H1 (cell line): ENCODE measurements at regions not wholly inside any gene's neighbourhood (a gene's known extent, or its start where the extent isn't known, plus 50 kb on each side); places are given as distances from the start of the nearest gene placed in this dataset.

Source experiments
- BACH1 ChIP-seq: IDR thresholded peaks from 2 replicates; pipeline ENCODE4 v1.6.1; 2012; ENCODE audit warnings: low read length, improper control_type of control experiment
- CHD7 ChIP-seq: fragments of 300-600 bp; sonication (generic); IDR thresholded peaks from 2 replicates; pipeline ENCODE4 v1.7.1; 2012; ENCODE audit warnings: low read length, moderate library complexity, mild to moderate bottlenecking, inconsistent platforms; ENCODE audit not compliant: insufficient replicate concordance
- JUN ChIP-seq: IDR thresholded peaks from 2 replicates; pipeline ENCODE4 v1.6.1; 2011; ENCODE audit warnings: low read depth, mild to moderate bottlenecking, improper control_type of control experiment, low read length
- MAFK ChIP-seq: IDR thresholded peaks from 2 replicates; pipeline ENCODE4 v1.6.1; 2012; ENCODE audit warnings: low read depth, mild to moderate bottlenecking, improper control_type of control experiment, low read length
- NRF1 ChIP-seq: IDR thresholded peaks from 2 replicates; pipeline ENCODE4 v1.6.1; 2011; ENCODE audit warnings: mild to moderate bottlenecking, low read depth, low read length, improper control_type of control experiment
- PHF8 ChIP-seq: fragments of 200-600 bp; sonication (generic); conservative IDR thresholded peaks from 2 replicates; pipeline ENCODE4 v1.7.1; 2012; ENCODE audit warnings: low read depth, mild to moderate bottlenecking, inconsistent platforms, low read length, moderate library complexity
- POLR2A ChIP-seq, 2 experiments: IDR thresholded peaks; 1 replicate in 1 of 2; 2 replicates in 1 of 2; pipeline ENCODE4 v1.6.1; 2011; ENCODE audit warnings: low read depth in 2 of 2, low read length in 2 of 2, mild to moderate bottlenecking in 2 of 2; ENCODE audit errors: control extremely low read depth in 1 of 2
- POU5F1 ChIP-seq: IDR thresholded peaks from 2 replicates; pipeline ENCODE4 v1.6.1; 2011; ENCODE audit warnings: low read depth, mild to moderate bottlenecking, low read length, moderate library complexity
- SP4 ChIP-seq: IDR thresholded peaks from 2 replicates; pipeline ENCODE4 v1.6.1; 2012; ENCODE audit warnings: low read length, inconsistent platforms
- SUZ12 ChIP-seq: fragments of 200-600 bp; sonication (generic); IDR thresholded peaks from 2 replicates; pipeline ENCODE4 v1.6.1; 2012; ENCODE audit warnings: mild to moderate bottlenecking, inconsistent platforms, low read length, moderate library complexity, mixed read lengths
- TEAD4 ChIP-seq: IDR thresholded peaks from 2 replicates; pipeline ENCODE4 v1.6.1; 2012; ENCODE audit warnings: low read depth, low read length, inconsistent platforms, mixed read lengths

GRCh38 chr9:108478431-108479332 lies 377.1 kb downstream of the ACTL7B start (continued):
- TF ChIP-seq CHD7: no peak
- TF ChIP-seq JUN: no peak
- no peak for TF ChIP-seq TEAD4
- no peak for TF ChIP-seq SUZ12
- no peak for TF ChIP-seq POU5F1
- TF ChIP-seq PHF8: no peak
- TF ChIP-seq NRF1: no peak
- TF ChIP-seq BACH1: no peak
- TF ChIP-seq MAFK: no peak
- TF ChIP-seq POLR2A (IDR thresholded peaks at IDR 0.05; ENCODE audit: control extremely low read depth in 1 of 2, low read depth in 2 of 2, low read length in 2 of 2): no peak
- TF ChIP-seq SP4: no peak
